ENCODE measurements at regions not wholly inside any gene's neighbourhood (a gene's known extent, or its start where the extent isn't known, plus 50 kb on each side); places are given as distances from the start of the nearest gene placed in this dataset.
A peak's percentile ranks its signal among the peaks of the same experiment; 100 is the strongest.

GRCh38 chr3:34544136-34544535, 745.7 kb downstream of the PDCD6IP start:
- DNase-seq: no peak

GRCh38 chr3:34547297-34547920, 749.0 kb downstream of the PDCD6IP start:
- no peak for DNase-seq

GRCh38 chr3:34567266-34567665, 768.8 kb downstream of the PDCD6IP start:
- DNase-seq: no peak

GRCh38 chr3:34568766-34569165, 770.3 kb downstream of the PDCD6IP start:
- DNase-seq: no peak

- no peak for DNase-seq
Measured at GRCh38 chr3:34569437-34569836, 771.0 kb downstream of the PDCD6IP start.

- no peak for DNase-seq
Measured at GRCh38 chr3:34570916-34571705, 772.7 kb downstream of the PDCD6IP start.

GRCh38 chr3:34571714-34572113, 773.3 kb downstream of the PDCD6IP start:
- no peak for DNase-seq

GRCh38 chr3:34575776-34576175, 777.3 kb downstream of the PDCD6IP start:
- DNase-seq: no peak

- DNase-seq: no peak
Measured at GRCh38 chr3:34582055-34582454, 783.6 kb downstream of the PDCD6IP start.

GRCh38 chr3:34583451-34583850, 785.0 kb downstream of the PDCD6IP start:
- DNase-seq: no peak

- no peak for DNase-seq
Measured at GRCh38 chr3:34584971-34585370, 786.5 kb downstream of the PDCD6IP start.

- no peak for DNase-seq
Measured at GRCh38 chr3:34599595-34599994, 801.2 kb downstream of the PDCD6IP start.

- no peak for DNase-seq
Measured at GRCh38 chr3:34619990-34620389, 821.6 kb downstream of the PDCD6IP start.

GRCh38 chr3:34626699-34627098, 828.3 kb downstream of the PDCD6IP start:
- DNase-seq: no peak

- no peak for DNase-seq
Measured at GRCh38 chr3:34634939-34635338, 836.5 kb downstream of the PDCD6IP start.

GRCh38 chr3:34635352-34635850, 837.0 kb downstream of the PDCD6IP start:
- no peak for DNase-seq

- peak in 1 of 3 experiments; percentile 33 for DNase-seq
Measured at GRCh38 chr3:34646911-34647460, 848.6 kb downstream of the PDCD6IP start.

GRCh38 chr3:34650131-34650530, 851.7 kb downstream of the PDCD6IP start:
- DNase-seq: no peak

GRCh38 chr3:34668915-34669314, 870.5 kb downstream of the PDCD6IP start:
- no peak for DNase-seq

- no peak for DNase-seq
Measured at GRCh38 chr3:34669490-34669889, 871.1 kb downstream of the PDCD6IP start.

GRCh38 chr3:34675383-34676120, 877.1 kb downstream of the PDCD6IP start:
- DNase-seq: no peak

GRCh38 chr3:34676436-34676835, 878.0 kb downstream of the PDCD6IP start:
- no peak for DNase-seq

GRCh38 chr3:34678575-34678974, 880.1 kb downstream of the PDCD6IP start:
- no peak for DNase-seq
